ENCODE measurements at regions not wholly inside any gene's neighbourhood (a gene's known extent, or its start where the extent isn't known, plus 50 kb on each side); places are given as distances from the start of the nearest gene placed in this dataset.

DNA sequence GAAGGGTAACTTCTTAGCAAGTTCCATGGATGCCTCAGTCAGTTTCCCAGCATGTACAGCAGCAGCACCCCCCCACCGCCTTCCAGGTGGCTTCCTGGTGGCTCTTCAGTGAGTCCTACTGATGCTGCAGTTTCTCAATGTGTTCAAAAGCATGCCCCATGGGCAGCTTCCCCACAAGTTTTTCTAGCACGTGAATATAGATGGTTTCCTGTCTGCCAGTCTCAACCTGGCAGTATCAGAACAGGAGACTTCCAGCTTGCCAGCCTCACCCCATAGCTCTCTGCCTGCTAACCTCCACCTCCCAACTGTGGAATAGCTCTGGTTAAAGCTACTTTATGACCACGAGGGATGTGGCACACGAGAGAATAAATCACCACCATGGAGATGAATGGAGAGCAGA lies 188.3 kb upstream of the SLCO3A1 start:
- H2AFZ ChIP-seq (ENCODE audit: low read depth, low read length) = no peak overlapping the region
- H3K27ac ChIP-seq (ENCODE audit: low read length) = no peak overlapping the region
- H3K4me3 ChIP-seq (ENCODE audit: low read length) = no peak overlapping the region
- no peaks in the 10 kb centered on the region for H3K27me3 ChIP-seq (ENCODE audit: insufficient read depth, low read depth, low read length)
- H3K36me3 ChIP-seq (ENCODE audit: insufficient read depth, low read length) = no peaks in the 10 kb centered on the region
- H3K9me2 ChIP-seq (ENCODE audit: insufficient read depth, low read length) = no peaks in the 10 kb centered on the region
- no peak for TF ChIP-seq MXI1 (conservative IDR thresholded peaks at IDR 0.05; ENCODE audit: poor library complexity, severe bottlenecking)
- no peak for TF ChIP-seq POLR2AphosphoS5 (IDR thresholded peaks at IDR 0.05)
- no peak for TF ChIP-seq SMC3 (conservative IDR thresholded peaks at IDR 0.05; ENCODE audit: poor library complexity)
- TF ChIP-seq EZH2 (IDR thresholded peaks at IDR 0.05; ENCODE audit: borderline replicate concordance, insufficient read depth, low read length, poor library complexity, severe bottlenecking) = no peak
- no peak for TF ChIP-seq TAF1 (IDR thresholded peaks at IDR 0.05; ENCODE audit: low read depth)
- no peak for TF ChIP-seq EP300 (conservative IDR thresholded peaks at IDR 0.05; ENCODE audit: poor library complexity, severe bottlenecking)
- no peak for TF ChIP-seq RAD21 (conservative IDR thresholded peaks at IDR 0.05)
- H4K20me1 ChIP-seq (ENCODE audit: insufficient read depth) = no peaks in the 10 kb centered on the region
- H3K9me3 ChIP-seq (ENCODE audit: low read length) = no peaks in the 10 kb centered on the region
- H3K9ac ChIP-seq (ENCODE audit: low read length) = no peak overlapping the region
- no peak overlapping the region for H3K4me2 ChIP-seq (ENCODE audit: low read length)
- H3F3A ChIP-seq (ENCODE audit: insufficient read depth, low read length, poor library complexity, severe bottlenecking) = no peaks in the 10 kb centered on the region
- no peaks in the 10 kb centered on the region for H3K79me2 ChIP-seq (replicated peaks; ENCODE audit: insufficient read depth, low read length)

DNA sequence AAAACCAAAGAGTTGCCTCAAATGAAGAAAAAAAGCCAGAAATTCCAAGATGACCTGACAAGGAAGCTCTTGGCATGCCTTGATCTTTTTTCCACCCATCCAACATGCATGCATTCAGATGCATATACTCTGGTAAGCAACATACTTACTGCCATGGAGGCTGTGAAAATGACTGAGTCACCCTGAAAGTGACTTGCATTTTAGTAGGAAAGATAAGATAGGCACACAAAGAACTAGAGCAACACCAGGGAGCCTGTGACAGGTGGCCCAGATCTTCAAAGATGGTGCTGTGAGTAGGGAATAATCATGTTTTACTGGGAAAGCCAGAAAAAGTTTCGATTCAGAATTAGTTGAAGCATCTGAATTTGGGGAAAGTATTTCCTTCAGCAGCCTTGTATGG lies 185.1 kb upstream of the SLCO3A1 start:
- Histone ChIP-seq H3K27me3 (ENCODE audit: insufficient read depth, low read depth, low read length) (no peaks in the 10 kb centered on the region), H2AFZ (ENCODE audit: low read depth, low read length) (no peak overlapping the region), H3K9ac (ENCODE audit: low read length) (no peak overlapping the region), H3K27ac (ENCODE audit: low read length) (no peak overlapping the region), H3F3A (ENCODE audit: insufficient read depth, low read length, poor library complexity, severe bottlenecking) (no peaks in the 10 kb centered on the region), H3K36me3 (ENCODE audit: insufficient read depth, low read length) (no peaks in the 10 kb centered on the region), H4K20me1 (ENCODE audit: insufficient read depth) (no peaks in the 10 kb centered on the region), H3K4me2 (ENCODE audit: low read length) (no peak overlapping the region), H3K9me3 (ENCODE audit: low read length) (no peaks in the 10 kb centered on the region), H3K4me3 (ENCODE audit: low read length) (no peak overlapping the region), H3K79me2 (replicated peaks; ENCODE audit: insufficient read depth, low read length) (no peaks in the 10 kb centered on the region), H3K9me2 (ENCODE audit: insufficient read depth, low read length) (no peaks in the 10 kb centered on the region)
- TF ChIP-seq MXI1 (conservative IDR thresholded peaks at IDR 0.05; ENCODE audit: poor library complexity, severe bottlenecking) (no peak), RAD21 (conservative IDR thresholded peaks at IDR 0.05) (no peak), POLR2AphosphoS5 (IDR thresholded peaks at IDR 0.05) (no peak), EP300 (conservative IDR thresholded peaks at IDR 0.05; ENCODE audit: poor library complexity, severe bottlenecking) (no peak)

DNA sequence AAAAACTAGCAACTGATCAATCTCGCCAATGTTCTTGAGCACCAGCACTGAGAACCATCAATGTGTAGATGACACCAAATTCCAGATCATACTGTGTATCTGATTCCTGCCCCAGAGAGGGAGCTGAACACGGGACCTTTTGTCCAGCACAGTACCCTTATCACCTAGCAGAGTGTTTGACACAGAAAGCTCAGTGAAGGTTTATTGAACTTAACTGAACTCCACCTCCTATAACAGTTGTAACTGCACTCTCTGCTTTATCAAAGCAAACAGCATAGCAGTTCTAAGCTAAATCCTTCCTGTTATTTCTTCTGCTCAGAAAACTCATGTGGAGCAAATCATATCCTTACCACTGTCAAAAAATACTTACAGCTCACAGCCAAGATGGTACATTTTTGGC lies 183.4 kb upstream of the SLCO3A1 start:
- H3K27ac ChIP-seq (ENCODE audit: low read length) = no peak overlapping the region
- no peak overlapping the region for H2AFZ ChIP-seq (ENCODE audit: low read depth, low read length)
- H3K9me2 ChIP-seq (ENCODE audit: insufficient read depth, low read length) = no peaks in the 10 kb centered on the region

More for the DNA sequence above, 183.4 kb upstream of the SLCO3A1 start:
- Histone ChIP-seq H3K9ac (ENCODE audit: low read length) (no peak overlapping the region), H3K4me3 (ENCODE audit: low read length) (no peak overlapping the region), H3K79me2 (replicated peaks; ENCODE audit: insufficient read depth, low read length) (no peaks in the 10 kb centered on the region), H4K20me1 (ENCODE audit: insufficient read depth) (no peaks in the 10 kb centered on the region), H3K9me3 (ENCODE audit: low read length) (no peaks in the 10 kb centered on the region), H3K4me2 (ENCODE audit: low read length) (no peak overlapping the region), H3K36me3 (ENCODE audit: insufficient read depth, low read length) (no peaks in the 10 kb centered on the region), H3F3A (ENCODE audit: insufficient read depth, low read length, poor library complexity, severe bottlenecking) (no peaks in the 10 kb centered on the region), H3K27me3 (ENCODE audit: insufficient read depth, low read depth, low read length) (no peaks in the 10 kb centered on the region)
- no peak for TF ChIP-seq RAD21 (conservative IDR thresholded peaks at IDR 0.05)
- no peak for TF ChIP-seq TAF1 (IDR thresholded peaks at IDR 0.05; ENCODE audit: low read depth)
- no peak for TF ChIP-seq SMC3 (conservative IDR thresholded peaks at IDR 0.05; ENCODE audit: poor library complexity)
- no peak for TF ChIP-seq EZH2 (IDR thresholded peaks at IDR 0.05; ENCODE audit: borderline replicate concordance, insufficient read depth, low read length, poor library complexity, severe bottlenecking)
- TF ChIP-seq, protein P1, sequence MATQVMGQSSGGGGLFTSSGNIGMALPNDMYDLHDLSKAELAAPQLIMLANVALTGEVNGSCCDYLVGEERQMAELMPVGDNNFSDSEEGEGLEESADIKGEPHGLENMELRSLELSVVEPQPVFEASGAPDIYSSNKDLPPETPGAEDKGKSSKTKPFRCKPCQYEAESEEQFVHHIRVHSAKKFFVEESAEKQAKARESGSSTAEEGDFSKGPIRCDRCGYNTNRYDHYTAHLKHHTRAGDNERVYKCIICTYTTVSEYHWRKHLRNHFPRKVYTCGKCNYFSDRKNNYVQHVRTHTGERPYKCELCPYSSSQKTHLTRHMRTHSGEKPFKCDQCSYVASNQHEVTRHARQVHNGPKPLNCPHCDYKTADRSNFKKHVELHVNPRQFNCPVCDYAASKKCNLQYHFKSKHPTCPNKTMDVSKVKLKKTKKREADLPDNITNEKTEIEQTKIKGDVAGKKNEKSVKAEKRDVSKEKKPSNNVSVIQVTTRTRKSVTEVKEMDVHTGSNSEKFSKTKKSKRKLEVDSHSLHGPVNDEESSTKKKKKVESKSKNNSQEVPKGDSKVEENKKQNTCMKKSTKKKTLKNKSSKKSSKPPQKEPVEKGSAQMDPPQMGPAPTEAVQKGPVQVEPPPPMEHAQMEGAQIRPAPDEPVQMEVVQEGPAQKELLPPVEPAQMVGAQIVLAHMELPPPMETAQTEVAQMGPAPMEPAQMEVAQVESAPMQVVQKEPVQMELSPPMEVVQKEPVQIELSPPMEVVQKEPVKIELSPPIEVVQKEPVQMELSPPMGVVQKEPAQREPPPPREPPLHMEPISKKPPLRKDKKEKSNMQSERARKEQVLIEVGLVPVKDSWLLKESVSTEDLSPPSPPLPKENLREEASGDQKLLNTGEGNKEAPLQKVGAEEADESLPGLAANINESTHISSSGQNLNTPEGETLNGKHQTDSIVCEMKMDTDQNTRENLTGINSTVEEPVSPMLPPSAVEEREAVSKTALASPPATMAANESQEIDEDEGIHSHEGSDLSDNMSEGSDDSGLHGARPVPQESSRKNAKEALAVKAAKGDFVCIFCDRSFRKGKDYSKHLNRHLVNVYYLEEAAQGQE (IDR thresholded peaks at IDR 0.05; ENCODE audit: borderline replicate concordance) = no peak
